SK-N-SH (cell line): ENCODE measurements at regions not wholly inside any gene's neighbourhood (a gene's known extent, or its start where the extent isn't known, plus 50 kb on each side); places are given as distances from the start of the nearest gene placed in this dataset.
A peak's percentile ranks its signal among the peaks of the same experiment; 100 is the strongest.

Source experiments
- CTCF ChIA-PET: fragments of 300-600, 350-600 bp; formaldehyde crosslinking; extraction: SDS; loops from one replicate; lab custom pipeline; 2021; lab: Yijun Ruan, JAX
- POLR2A ChIA-PET: fragments of 350-600 bp; sonication (Branson Sonifier 250); formaldehyde crosslinking; extraction: SDS; loops from one replicate; lab custom pipeline; 2020; ENCODE audit warnings: antibody characterized with exemption, inconsistent platforms; lab: Yijun Ruan, JAX
- DNase-seq: peaks from one replicate; pipeline ENCODE4 v3.0.0; 2012
- H2AFZ ChIP-seq: fragments of 200-600 bp; sonication (generic); 2 replicates; pipeline ENCODE4 v1.8.1; 2016; ENCODE audit warnings: antibody characterized with exemption, mild to moderate bottlenecking, low read depth
- H3F3A ChIP-seq: fragments of 200-600 bp; sonication (generic); replicated peaks from 2 replicates; pipeline ENCODE3; 2016; ENCODE audit warnings: antibody characterized with exemption, mild to moderate bottlenecking; ENCODE audit not compliant: insufficient read depth
- H3K27ac ChIP-seq, 2 experiments: fragments of 200-500 bp in 1 of 2; fragments of 200-600 bp in 1 of 2; sonication (Bioruptor generic) in 1 of 2; sonication (generic), shearing (Covaris generic) in 1 of 2; 2 replicates each; pipeline versions ENCODE4 v1.5.1 to v1.6.1; 2014 to 2016; ENCODE audit warnings: low read depth in 2 of 2, inconsistent platforms in 1 of 2, low read length in 1 of 2, mild to moderate bottlenecking in 1 of 2, mixed read lengths in 1 of 2
- H3K27me3 ChIP-seq: fragments of 200-600 bp; sonication (generic), shearing (Covaris generic); 2 replicates; pipeline ENCODE4 v1.6.1; 2016; ENCODE audit warnings: mixed run types; ENCODE audit not compliant: insufficient read depth
- H3K36me3 ChIP-seq, 2 experiments: fragments of 200-500 bp in 1 of 2; fragments of 200-600 bp in 1 of 2; sonication (Bioruptor generic) in 1 of 2; sonication (generic) in 1 of 2; replicated peaks in 1 of 2; 2 replicates each; pipeline versions ENCODE3 to v1.5.1; 2014 to 2016; ENCODE audit warnings: low read length in 1 of 2, mild to moderate bottlenecking in 1 of 2; ENCODE audit not compliant: insufficient read depth in 2 of 2, control insufficient read depth in 1 of 2
- H3K4me1 ChIP-seq, 2 experiments: fragments of 200-500 bp in 1 of 2; fragments of 200-600 bp in 1 of 2; sonication (Bioruptor generic) in 1 of 2; sonication (generic), shearing (Covaris generic) in 1 of 2; 2 replicates each; pipeline versions ENCODE4 v1.5.1 to v1.6.1; 2014 to 2016; ENCODE audit warnings: low read depth in 1 of 2, low read length in 1 of 2, mixed run types in 1 of 2; ENCODE audit not compliant: insufficient read depth in 2 of 2, control insufficient read depth in 1 of 2
- H3K4me2 ChIP-seq: fragments of 200-600 bp; sonication (generic), shearing (Covaris generic); 2 replicates; pipeline ENCODE4 v1.6.1; 2017; ENCODE audit warnings: mixed run types
- H3K4me3 ChIP-seq, 2 experiments: fragments of 200-500 bp in 1 of 2; fragments of 200-600 bp in 1 of 2; sonication (Bioruptor generic) in 1 of 2; sonication (generic), shearing (Covaris generic) in 1 of 2; 2 replicates each; pipeline versions ENCODE4 v1.5.1 to v1.8.1; 2014 to 2016; ENCODE audit warnings: low read depth in 2 of 2, inconsistent platforms in 1 of 2, low read length in 1 of 2, mild to moderate bottlenecking in 1 of 2, mixed read lengths in 1 of 2, moderate library complexity in 1 of 2
- H3K79me2 ChIP-seq: fragments of 200-600 bp; sonication (generic); 2 replicates; pipeline ENCODE4 v1.8.1; 2017; ENCODE audit warnings: mild to moderate bottlenecking; ENCODE audit not compliant: insufficient read depth
- H3K9ac ChIP-seq: fragments of 200-600 bp; sonication (generic); 2 replicates; pipeline ENCODE4 v1.6.1; 2017; ENCODE audit warnings: mixed run types
- H3K9me2 ChIP-seq: fragments of 200-600 bp; sonication (generic); 2 replicates; pipeline ENCODE4 v1.6.1; 2017; ENCODE audit warnings: mixed run types
- H3K9me3 ChIP-seq: fragments of 200-600 bp; sonication (generic); 2 replicates; pipeline ENCODE4 v1.6.1; 2017; ENCODE audit warnings: mixed run types, mild to moderate bottlenecking, moderate library complexity
- H4K20me1 ChIP-seq: fragments of 200-600 bp; sonication (generic); 2 replicates; pipeline ENCODE4 v1.6.1; 2017; ENCODE audit warnings: mild to moderate bottlenecking, mixed run types; ENCODE audit not compliant: insufficient read depth
- ELF1 ChIP-seq: IDR thresholded peaks from 2 replicates; pipeline ENCODE4 v1.4.0; 2012
- EZH2phosphoT487 ChIP-seq: fragments of 200-600 bp; sonication (generic); IDR thresholded peaks from 2 replicates; pipeline ENCODE4 v1.6.1; 2017; ENCODE audit warnings: low read depth, mixed run types, mild to moderate bottlenecking, antibody characterized with exemption, moderate library complexity, borderline replicate concordance
- FOSL2 ChIP-seq: IDR thresholded peaks from 2 replicates; pipeline ENCODE4 v1.4.0; 2012; ENCODE audit warnings: low read depth, mild to moderate bottlenecking, moderate library complexity, borderline replicate concordance
- FOXM1 ChIP-seq: IDR thresholded peaks from 2 replicates; pipeline ENCODE4 v1.4.0; 2012; ENCODE audit warnings: low read depth, mild to moderate bottlenecking
- GABPA ChIP-seq: IDR thresholded peaks from 2 replicates; pipeline ENCODE4 v1.4.0; 2012; ENCODE audit warnings: low read depth, mild to moderate bottlenecking
- GATA2 ChIP-seq: sonication (generic); formaldehyde crosslinking; IDR thresholded peaks from 2 replicates; pipeline ENCODE4 v1.5.0; 2020; ENCODE audit warnings: mild to moderate bottlenecking, missing genetic modification reagents
- JUND ChIP-seq: IDR thresholded peaks from 2 replicates; pipeline ENCODE4 v1.4.0; 2012
- MEF2A ChIP-seq: IDR thresholded peaks from 2 replicates; pipeline ENCODE4 v1.4.0; 2012; ENCODE audit warnings: low read depth, borderline replicate concordance
- REST ChIP-seq: IDR thresholded peaks from 2 replicates; pipeline ENCODE4 v1.6.1; 2012; ENCODE audit warnings: mild to moderate bottlenecking, low read depth, low read length, moderate library complexity
- RXRA ChIP-seq: IDR thresholded peaks from 2 replicates; pipeline ENCODE4 v1.4.0; 2012; ENCODE audit warnings: low read depth, mild to moderate bottlenecking, borderline replicate concordance
- TAF1 ChIP-seq: IDR thresholded peaks from 2 replicates; pipeline ENCODE4 v1.6.1; 2012; ENCODE audit warnings: low read depth, mild to moderate bottlenecking, low read length, moderate library complexity, borderline replicate concordance
- TEAD4 ChIP-seq: IDR thresholded peaks from 2 replicates; pipeline ENCODE4 v1.4.0; 2012; ENCODE audit warnings: mild to moderate bottlenecking, borderline replicate concordance; ENCODE audit not compliant: insufficient read depth
- USF2 ChIP-seq: fragments of 150-350 bp; IDR thresholded peaks from 2 replicates; pipeline ENCODE4 v1.6.1; 2017; ENCODE audit warnings: antibody characterized with exemption, low read length, low read depth, borderline replicate concordance
- YY1 ChIP-seq: IDR thresholded peaks from 2 replicates; pipeline ENCODE4 v1.4.0; 2012; ENCODE audit warnings: low read depth, mild to moderate bottlenecking
- WGBS: methylation state at CpG from one replicate; pipeline ENCODE4 v1.1.6; 2017; ENCODE audit warnings: low lambda C conversion rate; 5-methylcytosine and 5-hydroxymethylcytosine counted together
- TF ChIP-seq, protein P1 (sequence below): IDR thresholded peaks from 2 replicates; pipeline ENCODE4; 2012
- TF ChIP-seq, protein P2 (sequence below): IDR thresholded peaks from 2 replicates; pipeline ENCODE4 v1.4.0; 2012; ENCODE audit warnings: low read depth, borderline replicate concordance

- Histone ChIP-seq H3K4me3 (no peak overlapping the region), H2AFZ (no peak overlapping the region), H3K79me2 (no peaks in the 10 kb centered on the region), H3F3A (peaks cover 17% of the 10 kb centered on the region), H3K9me2 (no peaks in the 10 kb centered on the region), H3K36me3 (no peaks in the 10 kb centered on the region), H3K27ac (no peak overlapping the region), H3K9me3 (no peaks in the 10 kb centered on the region), H4K20me1 (no peaks in the 10 kb centered on the region), H3K27me3 (no peaks in the 10 kb centered on the region; the same call in 1 of the 2 replicates), H3K4me1 (0 out of 4 replicates have a peak, but pooled peaks cover 0 to 6% of the 10 kb centered on the region in 2 experiments), H3K9ac (no peak overlapping the region), H3K4me2 (no peak overlapping the region)
- POLR2A ChIA-PET: no interaction called here
- 36% methylated on average over 6 of the region's 6 CpGs for WGBS
- no peak for TF ChIP-seq USF2
- TF ChIP-seq EZH2phosphoT487: no peak
- TF ChIP-seq YY1: no peak
- no peak for TF ChIP-seq MEF2A
- TF ChIP-seq TEAD4: no peak
- no peak for TF ChIP-seq FOSL2
- no peak for TF ChIP-seq GABPA
- CTCF ChIA-PET: no interaction called here
- DNase-seq: no peak
Measured at GRCh38 chrX:1802912-1803311, 188.1 kb downstream of the ASMT start.

DNA sequence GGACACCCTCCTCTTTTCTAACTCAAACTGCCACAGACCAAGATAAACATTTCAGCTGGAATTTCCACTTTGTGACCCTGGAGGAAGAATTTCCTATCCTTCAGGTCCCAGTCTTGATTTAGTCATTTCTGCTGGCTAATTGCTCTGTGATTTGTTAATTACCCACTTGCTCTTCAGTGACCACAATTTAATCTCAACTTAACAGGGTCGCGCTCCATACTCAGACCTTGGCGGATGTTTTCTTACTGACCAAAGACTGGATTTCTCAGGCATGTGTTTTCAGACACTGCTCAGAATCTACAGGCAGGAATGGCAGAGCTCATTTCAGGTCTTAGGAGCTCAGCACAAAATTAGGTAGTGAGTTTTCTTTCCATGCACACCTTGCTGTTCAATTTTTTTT is 188.9 kb downstream of the ASMT start:
- no peaks in the 10 kb centered on the region for H3K9me2 ChIP-seq
- no peaks in the 10 kb centered on the region; the same call in 1 of the 2 replicates for H3K27me3 ChIP-seq
- no peaks in the 10 kb centered on the region for H3K36me3 ChIP-seq
- H3K79me2 ChIP-seq: no peaks in the 10 kb centered on the region
- ChIA-PET POLR2A (no interaction called here), CTCF (no interaction called here)
- H4K20me1 ChIP-seq: no peaks in the 10 kb centered on the region
- no peak overlapping the region for H2AFZ ChIP-seq
- peaks cover 17% of the 10 kb centered on the region for H3F3A ChIP-seq
- no peak overlapping the region for H3K4me2 ChIP-seq
- no peak overlapping the region for H3K9ac ChIP-seq
- H3K4me3 ChIP-seq: no peak overlapping the region
- H3K9me3 ChIP-seq: no peaks in the 10 kb centered on the region
- WGBS: 93% methylated on average over 3 of the region's 3 CpGs
- no peak for DNase-seq
- H3K4me1 ChIP-seq: 0 out of 4 replicates have a peak, but pooled peaks cover 0 to 6% of the 10 kb centered on the region in 2 experiments
- H3K27ac ChIP-seq: no peak overlapping the region
- no peak for TF ChIP-seq GABPA
- TF ChIP-seq ELF1: no peak
- no peak for TF ChIP-seq TEAD4
- no peak for TF ChIP-seq EZH2phosphoT487

- peak overlapping the region; percentile 68 for H3K4me2 ChIP-seq
- no peak overlapping the region for H2AFZ ChIP-seq
- no peaks in the 10 kb centered on the region for H3F3A ChIP-seq
- POLR2A ChIA-PET: no interaction called here
- no peaks in the 10 kb centered on the region for H3K36me3 ChIP-seq
- WGBS: 6% methylated on average over 12 of the region's 12 CpGs
- no peak for DNase-seq
- CTCF ChIA-PET: no interaction called here
- H3K27ac ChIP-seq: no peak overlapping the region
- H3K79me2 ChIP-seq: no peaks in the 10 kb centered on the region
- no peaks in the 10 kb centered on the region for H4K20me1 ChIP-seq
- no peak overlapping the region for H3K9ac ChIP-seq
- H3K4me3 ChIP-seq: no peak overlapping the region
- H3K27me3 ChIP-seq: no peaks in the 10 kb centered on the region; the same call in 1 of the 2 replicates
- H3K4me1 ChIP-seq: 0 out of 4 replicates have a peak, but pooled peaks cover 0 to 6% of the 10 kb centered on the region in 2 experiments
- no peaks in the 10 kb centered on the region for H3K9me2 ChIP-seq
- no peaks in the 10 kb centered on the region for H3K9me3 ChIP-seq
- no peak for TF ChIP-seq TAF1
- no peak for TF ChIP-seq GATA2
- TF ChIP-seq REST: no peak
- TF ChIP-seq, protein P1, sequence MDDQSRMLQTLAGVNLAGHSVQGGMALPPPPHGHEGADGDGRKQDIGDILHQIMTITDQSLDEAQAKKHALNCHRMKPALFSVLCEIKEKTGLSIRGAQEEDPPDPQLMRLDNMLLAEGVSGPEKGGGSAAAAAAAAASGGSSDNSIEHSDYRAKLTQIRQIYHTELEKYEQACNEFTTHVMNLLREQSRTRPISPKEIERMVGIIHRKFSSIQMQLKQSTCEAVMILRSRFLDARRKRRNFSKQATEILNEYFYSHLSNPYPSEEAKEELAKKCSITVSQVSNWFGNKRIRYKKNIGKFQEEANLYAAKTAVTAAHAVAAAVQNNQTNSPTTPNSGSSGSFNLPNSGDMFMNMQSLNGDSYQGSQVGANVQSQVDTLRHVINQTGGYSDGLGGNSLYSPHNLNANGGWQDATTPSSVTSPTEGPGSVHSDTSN: peak; percentile 42; the same call in 1 of the 2 replicates
- no peak for TF ChIP-seq FOXM1
- TF ChIP-seq ELF1: no peak
- no peak for TF ChIP-seq JUND
- TF ChIP-seq, protein P2, sequence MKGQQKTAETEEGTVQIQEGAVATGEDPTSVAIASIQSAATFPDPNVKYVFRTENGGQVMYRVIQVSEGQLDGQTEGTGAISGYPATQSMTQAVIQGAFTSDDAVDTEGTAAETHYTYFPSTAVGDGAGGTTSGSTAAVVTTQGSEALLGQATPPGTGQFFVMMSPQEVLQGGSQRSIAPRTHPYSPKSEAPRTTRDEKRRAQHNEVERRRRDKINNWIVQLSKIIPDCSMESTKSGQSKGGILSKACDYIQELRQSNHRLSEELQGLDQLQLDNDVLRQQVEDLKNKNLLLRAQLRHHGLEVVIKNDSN: no peak
- TF ChIP-seq RXRA: no peak
- TF ChIP-seq FOSL2: 0 out of 2 replicates have a peak, but pooled peaks have one; percentile 3
Measured at GRCh38 chrX:1807301-1807731, 192.5 kb downstream of the ASMT start.
